SU-DHL-6 (cell line): ENCODE measurements at regions not wholly inside any gene's neighbourhood (a gene's known extent, or its start where the extent isn't known, plus 50 kb on each side); places are given as distances from the start of the nearest gene placed in this dataset.

Source experiments
- H2AFZ ChIP-seq: fragments of 200-600 bp; sonication (generic); 2 replicates; pipeline ENCODE4 v1.6.1; 2014; ENCODE audit warnings: low read depth, mild to moderate bottlenecking, moderate library complexity, mixed read lengths, antibody characterized with exemption, low read length; ENCODE audit not compliant: severe bottlenecking
- H3F3A ChIP-seq: fragments of 200-600 bp; shearing (Covaris generic); 2 replicates; pipeline ENCODE4 v1.6.0; 2016; ENCODE audit warnings: antibody characterized with exemption, mild to moderate bottlenecking; ENCODE audit not compliant: insufficient read depth
- H3K27ac ChIP-seq: fragments of 200-600 bp; sonication (generic); 2 replicates; pipeline ENCODE4 v1.5.1; 2016; ENCODE audit warnings: low read depth, mild to moderate bottlenecking, low read length, moderate library complexity, mixed read lengths
- H3K27me3 ChIP-seq: fragments of 200-600 bp; sonication (generic), shearing (Covaris generic); 2 replicates; pipeline ENCODE4 v1.6.0; 2014; ENCODE audit warnings: mild to moderate bottlenecking, low read length
- H3K36me3 ChIP-seq: fragments of 200-600 bp; sonication (generic); 2 replicates; pipeline ENCODE4 v1.6.1; 2014; ENCODE audit warnings: mild to moderate bottlenecking, low read length, mixed read lengths
- H3K4me2 ChIP-seq: fragments of 300-600, 200-600 bp; shearing (Covaris generic), sonication (generic); 2 replicates; pipeline ENCODE4 v1.6.0; 2014; ENCODE audit warnings: low read length, low read depth, mild to moderate bottlenecking; ENCODE audit not compliant: poor library complexity, severe bottlenecking
- H3K4me3 ChIP-seq: fragments of 200-600 bp; sonication (generic); 2 replicates; pipeline ENCODE4 v1.5.1; 2014; ENCODE audit warnings: antibody characterized with exemption, low read length, mild to moderate bottlenecking, mixed read lengths; ENCODE audit not compliant: insufficient read depth, poor library complexity, severe bottlenecking
- H3K79me2 ChIP-seq: fragments of 200-600 bp; sonication (generic); 2 replicates; pipeline ENCODE4 v1.6.1; 2014; ENCODE audit warnings: mild to moderate bottlenecking, low read length, moderate library complexity; ENCODE audit not compliant: insufficient read depth
- H3K9ac ChIP-seq: fragments of 200-600 bp; sonication (generic); 2 replicates; pipeline ENCODE4 v1.7.0; 2014; ENCODE audit warnings: mild to moderate bottlenecking, low read length
- H3K9me2 ChIP-seq: fragments of 200-600 bp; sonication (generic); replicated peaks from 2 replicates; pipeline ENCODE4 v1.6.1; 2014; ENCODE audit warnings: low read length; ENCODE audit not compliant: insufficient read depth
- H3K9me3 ChIP-seq: fragments of 200-600 bp; sonication (generic); 2 replicates; pipeline ENCODE4 v1.6.1; 2014; ENCODE audit warnings: low read length, mixed read lengths; ENCODE audit not compliant: insufficient read depth
- H4K20me1 ChIP-seq: fragments of 200-600 bp; sonication (generic); 2 replicates; pipeline ENCODE4 v1.6.1; 2014; ENCODE audit warnings: low read depth, mild to moderate bottlenecking, antibody characterized with exemption, low read length, moderate library complexity, mixed read lengths
- CTCF ChIP-seq: fragments of 200-600 bp; sonication (generic); IDR thresholded peaks from one replicate; pipeline ENCODE4 v1.5.1; 2017; ENCODE audit warnings: antibody characterized with exemption, mild to moderate bottlenecking, low read length, moderate library complexity; ENCODE audit not compliant: insufficient read depth, poor library complexity, severe bottlenecking
- EZH2phosphoT487 ChIP-seq: fragments of 200-600 bp; sonication (generic), shearing (Covaris generic); conservative IDR thresholded peaks from 2 replicates; pipeline ENCODE4 v1.6.1; 2018; ENCODE audit warnings: mild to moderate bottlenecking, antibody characterized with exemption, low read length, moderate library complexity, mixed read lengths

- Histone ChIP-seq H2AFZ (no peak overlapping the region), H3K9me3 (no peaks in the 10 kb centered on the region), H3K4me3 (no peak overlapping the region), H3K4me2 (no peak overlapping the region), H3K79me2 (no peaks in the 10 kb centered on the region), H3K9me2 (no peaks in the 10 kb centered on the region), H3F3A (no peaks in the 10 kb centered on the region), H3K36me3 (no peaks in the 10 kb centered on the region), H3K27me3 (no peaks in the 10 kb centered on the region), H3K9ac (no peak overlapping the region), H4K20me1 (no peaks in the 10 kb centered on the region), H3K27ac (no peak overlapping the region)
- TF ChIP-seq CTCF (no peak), EZH2phosphoT487 (no peak)
Measured at GRCh38 chr1:229158927-229159326, 112.0 kb upstream of the RAB4A start.

- Histone ChIP-seq H3K9me2 (no peaks in the 10 kb centered on the region), H3K36me3 (no peaks in the 10 kb centered on the region), H2AFZ (no peak overlapping the region), H3K27ac (no peak overlapping the region), H3K4me2 (no peak overlapping the region), H3K4me3 (no peak overlapping the region), H3K9me3 (no peaks in the 10 kb centered on the region), H4K20me1 (no peaks in the 10 kb centered on the region), H3F3A (no peaks in the 10 kb centered on the region), H3K9ac (no peak overlapping the region), H3K27me3 (no peaks in the 10 kb centered on the region), H3K79me2 (no peaks in the 10 kb centered on the region)
- TF ChIP-seq CTCF: no peak
Measured at GRCh38 chr1:229159668-229160544, 111.0 kb upstream of the RAB4A start.

GRCh38 chr1:229161740-229162139, 109.2 kb upstream of the RAB4A start:
- H3K4me2 ChIP-seq: no peak overlapping the region
- H3K36me3 ChIP-seq: no peaks in the 10 kb centered on the region
- H3K9me3 ChIP-seq: no peaks in the 10 kb centered on the region

More at GRCh38 chr1:229161740-229162139, 109.2 kb upstream of the RAB4A start:
- H3K27ac ChIP-seq: no peak overlapping the region
- no peaks in the 10 kb centered on the region for H3K79me2 ChIP-seq
- TF ChIP-seq EZH2phosphoT487 (no peak), CTCF (no peak)
- H3K9me2 ChIP-seq: no peaks in the 10 kb centered on the region
- no peak overlapping the region for H3K4me3 ChIP-seq
- no peaks in the 10 kb centered on the region for H3F3A ChIP-seq
- no peak overlapping the region for H2AFZ ChIP-seq
- H3K9ac ChIP-seq: no peak overlapping the region
- no peaks in the 10 kb centered on the region for H3K27me3 ChIP-seq
- no peaks in the 10 kb centered on the region for H4K20me1 ChIP-seq
